Amygdala (tissue), 56 donors: ENCODE measurements at regions not wholly inside any gene's neighbourhood (a gene's known extent, or its start where the extent isn't known, plus 50 kb on each side); places are given as distances from the start of the nearest gene placed in this dataset.
"Not testable (repeated sequence)": the region's sequence is repeated elsewhere in the genome, so short reads cannot be mapped to it uniquely, and the experiment has no call there.

Source experiments
- DNase-seq, 56 donors: peaks; one replicate each; lab custom pipeline; 2025; lab: John Stamatoyannopoulos, UW

GRCh38 chr3:88640581-88640980, 466.8 kb upstream of the EPHA3 start:
- no peak for DNase-seq

GRCh38 chr3:88641033-88641604, 466.3 kb upstream of the EPHA3 start:
- DNase-seq = no peak

GRCh38 chr3:88657459-88657858, 450.0 kb upstream of the EPHA3 start:
- no peak for DNase-seq

- no peak for DNase-seq
These were observed 446.0 kb upstream of the EPHA3 start for GRCh38 chr3:88661433-88661824.

GRCh38 chr3:88668180-88668579, 439.2 kb upstream of the EPHA3 start:
- DNase-seq = no peak

GRCh38 chr3:88671573-88671972, 435.8 kb upstream of the EPHA3 start:
- DNase-seq = no peak

GRCh38 chr3:88677298-88677697, 430.1 kb upstream of the EPHA3 start:
- DNase-seq = no peak

GRCh38 chr3:88678747-88679146, 428.7 kb upstream of the EPHA3 start:
- no peak for DNase-seq

- DNase-seq = no peak
These were observed 417.1 kb upstream of the EPHA3 start for GRCh38 chr3:88690287-88690686.

- DNase-seq = no peak
These were observed 416.3 kb upstream of the EPHA3 start for GRCh38 chr3:88691081-88691480.

- DNase-seq = no peak
These were observed 403.8 kb upstream of the EPHA3 start for GRCh38 chr3:88703501-88704059.

- DNase-seq = no peak
These were observed 403.1 kb upstream of the EPHA3 start for GRCh38 chr3:88704338-88704737.

GRCh38 chr3:88707837-88708236, 399.6 kb upstream of the EPHA3 start:
- DNase-seq = no peak

- no peak for DNase-seq
These were observed 394.9 kb upstream of the EPHA3 start for GRCh38 chr3:88712552-88712951.

- no peak for DNase-seq
These were observed 394.2 kb upstream of the EPHA3 start for GRCh38 chr3:88713233-88713691.

GRCh38 chr3:88725440-88726165, 381.8 kb upstream of the EPHA3 start:
- no peak for DNase-seq

GRCh38 chr3:88732186-88732585, 375.2 kb upstream of the EPHA3 start:
- no peak for DNase-seq

- DNase-seq = no peak
These were observed 365.3 kb upstream of the EPHA3 start for GRCh38 chr3:88742106-88742505.

- no peak for DNase-seq
These were observed 364.5 kb upstream of the EPHA3 start for GRCh38 chr3:88742674-88743507.

- DNase-seq = no peak
These were observed 362.5 kb upstream of the EPHA3 start for GRCh38 chr3:88744896-88745295.

- not testable (repeated sequence) for DNase-seq
These were observed 360.3 kb upstream of the EPHA3 start for GRCh38 chr3:88747145-88747544.
